Epithelial cell of esophagus (primary cell): ENCODE measurements at regions not wholly inside any gene's neighbourhood (a gene's known extent, or its start where the extent isn't known, plus 50 kb on each side); places are given as distances from the start of the nearest gene placed in this dataset.

ENCODE experiments used
- DNase-seq: peaks from one replicate; pipeline ENCODE4 v3.0.0; 2010; ENCODE audit warnings: low read depth
- H3K4me3 ChIP-seq: 2 replicates; pipeline ENCODE4 v1.5.1; 2011; ENCODE audit warnings: mild to moderate bottlenecking, low read length, control low read depth
- TF ChIP-seq, protein P1 (sequence below): IDR thresholded peaks from 2 replicates; pipeline ENCODE4 v1.5.1; 2011; ENCODE audit warnings: low read depth, mild to moderate bottlenecking, low read length, control low read depth, inconsistent platforms; ENCODE audit not compliant: insufficient read depth; ENCODE audit errors: missing control alignments

DNA sequence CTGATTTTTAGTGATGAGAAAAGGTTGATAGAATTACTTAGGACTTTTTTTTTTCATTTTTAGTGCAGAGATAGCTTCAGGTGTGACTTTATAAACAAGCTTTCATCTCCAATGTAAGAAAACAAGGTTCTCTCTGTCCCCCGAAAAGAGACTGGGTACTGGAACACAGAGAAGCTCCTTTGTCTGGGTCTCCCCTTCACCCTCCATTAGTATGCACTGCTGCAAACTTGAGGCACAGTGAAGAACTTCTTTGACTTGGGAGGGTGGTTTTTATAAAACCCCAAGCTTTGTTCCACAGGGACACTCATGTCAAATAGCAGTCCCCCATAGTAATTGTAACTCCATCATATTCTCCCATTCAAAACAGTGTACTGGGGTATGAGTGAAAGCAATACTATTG is 93.5 kb upstream of the SOX2 start:
- no peak overlapping the region for H3K4me3 ChIP-seq
- TF ChIP-seq, protein P1, sequence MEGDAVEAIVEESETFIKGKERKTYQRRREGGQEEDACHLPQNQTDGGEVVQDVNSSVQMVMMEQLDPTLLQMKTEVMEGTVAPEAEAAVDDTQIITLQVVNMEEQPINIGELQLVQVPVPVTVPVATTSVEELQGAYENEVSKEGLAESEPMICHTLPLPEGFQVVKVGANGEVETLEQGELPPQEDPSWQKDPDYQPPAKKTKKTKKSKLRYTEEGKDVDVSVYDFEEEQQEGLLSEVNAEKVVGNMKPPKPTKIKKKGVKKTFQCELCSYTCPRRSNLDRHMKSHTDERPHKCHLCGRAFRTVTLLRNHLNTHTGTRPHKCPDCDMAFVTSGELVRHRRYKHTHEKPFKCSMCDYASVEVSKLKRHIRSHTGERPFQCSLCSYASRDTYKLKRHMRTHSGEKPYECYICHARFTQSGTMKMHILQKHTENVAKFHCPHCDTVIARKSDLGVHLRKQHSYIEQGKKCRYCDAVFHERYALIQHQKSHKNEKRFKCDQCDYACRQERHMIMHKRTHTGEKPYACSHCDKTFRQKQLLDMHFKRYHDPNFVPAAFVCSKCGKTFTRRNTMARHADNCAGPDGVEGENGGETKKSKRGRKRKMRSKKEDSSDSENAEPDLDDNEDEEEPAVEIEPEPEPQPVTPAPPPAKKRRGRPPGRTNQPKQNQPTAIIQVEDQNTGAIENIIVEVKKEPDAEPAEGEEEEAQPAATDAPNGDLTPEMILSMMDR = no peak
- no peak for DNase-seq

DNA sequence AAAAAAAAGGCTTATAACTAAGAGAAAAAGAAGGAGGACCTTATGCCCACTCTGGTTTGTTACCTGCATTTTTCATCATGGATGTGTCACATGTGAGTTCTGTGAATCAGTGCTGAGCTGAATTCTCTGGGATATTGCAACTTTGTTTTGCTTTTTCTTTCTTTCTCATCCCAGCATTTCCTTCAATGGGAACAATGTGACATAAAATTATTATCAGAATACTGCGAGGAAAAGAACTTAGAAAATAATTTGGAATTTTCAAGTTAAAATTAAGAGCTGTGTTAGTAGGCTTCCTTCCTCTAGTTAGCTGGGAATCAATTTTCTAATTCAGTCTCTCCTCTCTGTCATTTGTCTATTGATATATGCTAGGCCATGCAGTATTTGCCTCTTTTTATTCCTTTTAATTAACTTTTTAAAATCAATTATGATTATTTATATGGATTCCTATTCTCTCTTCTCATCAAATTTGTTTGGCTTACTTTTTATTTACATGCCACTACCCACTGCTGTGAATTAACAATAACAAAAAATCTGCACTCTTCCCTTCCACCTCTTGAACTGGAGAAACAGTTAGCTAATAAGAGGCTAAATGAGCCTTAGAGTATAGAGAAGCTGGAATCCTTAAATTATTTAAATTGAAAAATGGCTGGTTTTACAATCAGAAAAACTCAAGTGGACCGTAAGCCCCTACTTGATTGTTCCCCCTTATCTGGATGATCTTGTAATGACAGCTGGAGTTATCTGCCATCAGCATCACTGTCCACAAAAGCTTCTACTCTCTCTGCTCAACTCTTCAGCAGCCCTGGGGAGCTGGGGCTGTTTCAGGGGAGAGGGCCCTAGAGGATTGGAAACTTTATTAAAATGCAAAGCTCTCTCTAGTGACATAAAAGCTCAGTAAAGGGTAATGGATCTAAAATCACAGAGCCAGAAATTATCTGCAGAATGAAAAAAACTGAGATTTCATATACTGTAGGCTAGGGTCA is 95.3 kb upstream of the SOX2 start:
- TF ChIP-seq, protein P1 = no peak
- H3K4me3 ChIP-seq = no peak overlapping the region
- no peak for DNase-seq

DNA sequence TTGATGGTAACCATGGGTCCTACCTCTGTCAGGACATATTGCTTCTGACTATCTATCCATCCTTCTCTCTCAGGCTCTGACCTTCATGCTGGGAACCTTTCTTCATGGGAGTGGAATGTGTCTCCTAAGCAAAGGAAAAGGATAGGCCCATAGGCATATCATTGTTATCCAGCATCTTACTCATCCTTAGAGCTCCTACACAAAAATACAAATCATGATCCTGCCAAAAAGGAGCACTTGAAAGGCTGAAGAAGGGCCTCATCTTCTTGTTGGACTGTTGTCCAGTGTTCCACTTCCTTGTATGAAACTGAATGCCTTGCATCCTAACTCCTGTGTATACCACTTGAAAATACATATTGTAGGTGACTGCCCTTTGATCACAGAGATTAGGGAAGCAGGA is 96.1 kb upstream of the SOX2 start:
- no peak for DNase-seq
- H3K4me3 ChIP-seq = no peak overlapping the region
- TF ChIP-seq, protein P1 = no peak

DNA sequence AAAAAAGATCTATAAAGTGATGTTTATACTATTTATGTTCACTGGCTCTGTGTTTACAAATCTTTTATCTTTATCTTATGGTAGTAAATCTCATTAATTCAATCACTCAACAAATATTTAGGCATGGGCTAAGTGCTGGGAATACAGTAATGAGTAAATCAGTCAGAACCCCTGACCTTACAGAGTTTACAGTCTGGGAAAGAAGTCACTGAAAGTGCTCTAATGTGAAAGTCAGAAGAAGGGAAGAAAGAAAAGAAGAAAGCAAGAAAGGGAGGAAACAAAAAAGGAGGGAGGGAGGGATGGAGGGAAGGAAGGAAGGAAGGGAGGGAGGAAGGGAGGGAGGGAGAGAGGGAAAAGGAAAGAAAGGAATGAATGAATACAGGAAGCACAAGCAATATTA is 96.8 kb upstream of the SOX2 start:
- DNase-seq = no peak
- H3K4me3 ChIP-seq = no peak overlapping the region
- TF ChIP-seq, protein P1 = no peak

DNA sequence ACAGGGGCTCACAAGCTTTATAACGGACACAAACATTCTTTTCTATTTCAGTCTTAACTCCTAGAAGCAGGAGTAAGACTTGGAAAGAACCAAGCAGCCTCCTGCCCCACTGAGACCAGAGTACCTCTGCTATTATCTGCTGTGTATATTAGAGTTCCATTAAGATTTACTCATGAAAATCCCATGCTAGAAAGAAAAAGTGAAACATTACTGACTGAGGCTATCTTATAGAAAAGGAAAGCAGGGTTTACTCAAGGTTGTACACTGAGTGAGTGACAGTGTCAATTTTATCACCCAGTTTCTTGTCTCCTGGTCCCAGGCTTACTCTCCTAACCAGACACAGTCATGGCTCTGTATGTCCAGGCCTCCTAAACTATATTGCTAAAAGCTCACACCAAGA is 97.9 kb upstream of the SOX2 start:
- TF ChIP-seq, protein P1 = no peak
- H3K4me3 ChIP-seq = no peak overlapping the region
- no peak for DNase-seq

DNA sequence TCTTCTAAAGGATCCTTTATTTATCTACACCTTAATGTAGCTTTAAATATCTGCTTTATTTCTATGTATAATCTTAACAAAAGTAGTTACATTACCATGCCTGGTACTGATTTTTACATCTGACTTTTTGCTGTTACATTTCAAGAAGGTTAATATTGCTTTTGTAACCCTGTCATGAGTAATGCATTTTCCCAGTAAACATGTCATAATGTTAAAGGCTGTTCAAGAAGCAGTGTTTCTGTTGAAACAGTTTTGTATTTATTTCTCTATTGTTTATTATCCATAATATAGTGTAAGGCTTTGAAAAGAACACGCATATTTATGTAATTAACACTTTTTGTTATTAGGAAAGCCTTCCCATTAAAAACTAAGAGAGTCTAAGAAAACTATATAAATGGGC is 98.5 kb upstream of the SOX2 start:
- TF ChIP-seq, protein P1 = no peak
- H3K4me3 ChIP-seq = no peak overlapping the region
- DNase-seq = no peak

DNA sequence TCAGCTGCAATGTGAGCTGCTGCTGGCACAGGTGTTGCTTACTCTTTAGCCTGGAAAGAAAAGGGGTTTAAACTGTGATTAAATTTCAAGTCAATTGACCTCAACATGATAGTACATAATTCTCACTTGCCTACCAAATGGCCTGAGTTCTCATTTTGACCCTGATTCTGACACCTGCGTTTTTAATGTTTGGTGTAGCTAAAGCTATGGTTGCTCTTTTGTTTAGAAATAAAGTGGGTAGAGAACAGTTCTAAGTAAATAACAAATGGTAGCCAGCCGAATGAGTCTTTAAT is 100.8 kb upstream of the SOX2 start:
- no peak for DNase-seq
- H3K4me3 ChIP-seq = no peak overlapping the region
- TF ChIP-seq, protein P1 = no peak
